HAP-1 (cell line): ENCODE measurements at regions not wholly inside any gene's neighbourhood (a gene's known extent, or its start where the extent isn't known, plus 50 kb on each side); places are given as distances from the start of the nearest gene placed in this dataset.

Experiments
- DNase-seq, 2 experiments: peaks; one replicate each; pipeline ENCODE4 v3.0.0-alpha.2; 2016 to 2020; ENCODE audit warnings: low spot score in 2 of 2
- H3K27me3 ChIP-seq: fragments of 250-450 bp; sonication (Bioruptor Pico); 2 replicates; pipeline ENCODE4 v1.5.1; 2020; ENCODE audit warnings: low read depth, mild to moderate bottlenecking, moderate library complexity
- H3K36me3 ChIP-seq: fragments of 250-450 bp; sonication (Bioruptor Pico); replicated peaks from 2 replicates; pipeline ENCODE4 v1.5.1; 2020; ENCODE audit warnings: mild to moderate bottlenecking
- H3K4me1 ChIP-seq: fragments of 250-450 bp; sonication (Bioruptor Pico); 2 replicates; pipeline ENCODE4 v1.5.1; 2020; ENCODE audit warnings: mild to moderate bottlenecking
- H3K4me3 ChIP-seq: fragments of 250-450 bp; sonication (Bioruptor Pico); 2 replicates; pipeline ENCODE4 v1.5.1; 2020; ENCODE audit warnings: mild to moderate bottlenecking, moderate library complexity
- H3K9me3 ChIP-seq: fragments of 250-450 bp; sonication (Bioruptor Pico); 2 replicates; pipeline ENCODE4 v1.5.1; 2020; ENCODE audit warnings: mild to moderate bottlenecking, moderate library complexity
- in situ Hi-C: fragments of 300-500 bp; cut with MboI; formaldehyde crosslinking; loops from 3 replicates; pipeline ENCODE4 v1.14.3; 2020; ENCODE audit warnings: low sequenced_read_pairs, inconsistent platforms, mixed read lengths

- no peaks in the 10 kb centered on the region for H3K27me3 ChIP-seq
- DNase-seq, result no peak
- no peak overlapping the region for H3K4me3 ChIP-seq
- in situ Hi-C loops, result no loop called here
- no peaks in the 10 kb centered on the region for H3K4me1 ChIP-seq
- H3K36me3 ChIP-seq, result no peaks in the 10 kb centered on the region
- no peaks in the 10 kb centered on the region for H3K9me3 ChIP-seq
Observed at GRCh38 chr4:111664308-111664945, 480.8 kb upstream of the FAM241A start.

GRCh38 chr4:111666826-111667360 lies 478.4 kb upstream of the FAM241A start:
- peaks cover 7% of the 10 kb centered on the region for H3K4me1 ChIP-seq
- no peaks in the 10 kb centered on the region for H3K36me3 ChIP-seq
- no peak overlapping the region for H3K4me3 ChIP-seq
- no peak for DNase-seq
- in situ Hi-C loops, result no loop called here
- H3K27me3 ChIP-seq, result no peaks in the 10 kb centered on the region
- no peaks in the 10 kb centered on the region for H3K9me3 ChIP-seq

GRCh38 chr4:111671756-111672155 lies 473.5 kb upstream of the FAM241A start:
- no peaks in the 10 kb centered on the region for H3K27me3 ChIP-seq
- DNase-seq, result peak; percentile 24 to 87
- H3K4me1 ChIP-seq, result peaks cover 10% of the 10 kb centered on the region
- H3K4me3 ChIP-seq, result no peak overlapping the region
- H3K36me3 ChIP-seq, result no peaks in the 10 kb centered on the region
- in situ Hi-C loops, result no loop called here
- H3K9me3 ChIP-seq, result no peaks in the 10 kb centered on the region

- Histone ChIP-seq H3K36me3 (no peaks in the 10 kb centered on the region), H3K9me3 (no peaks in the 10 kb centered on the region), H3K4me3 (no peak overlapping the region), H3K27me3 (no peaks in the 10 kb centered on the region), H3K4me1 (peaks cover 14% of the 10 kb centered on the region)
- no peak for DNase-seq
- in situ Hi-C loops, result no loop called here
Observed at GRCh38 chr4:111675746-111676145, 469.5 kb upstream of the FAM241A start.

GRCh38 chr4:111676533-111676932 lies 468.7 kb upstream of the FAM241A start:
- no peak for DNase-seq

GRCh38 chr4:111678479-111678878 lies 466.8 kb upstream of the FAM241A start:
- H3K4me3 ChIP-seq, result no peak overlapping the region
- in situ Hi-C loops, result no loop called here
- H3K4me1 ChIP-seq, result peaks cover 4% of the 10 kb centered on the region; the same call in 1 of the 2 replicates
- H3K27me3 ChIP-seq, result no peaks in the 10 kb centered on the region
- no peaks in the 10 kb centered on the region for H3K9me3 ChIP-seq
- no peaks in the 10 kb centered on the region for H3K36me3 ChIP-seq
- no peak for DNase-seq

More at GRCh38 chr4:111676533-111676932, 468.7 kb upstream of the FAM241A start:
- Histone ChIP-seq H3K27me3 (no peaks in the 10 kb centered on the region), H3K36me3 (no peaks in the 10 kb centered on the region), H3K9me3 (no peaks in the 10 kb centered on the region), H3K4me1 (peaks cover 10% of the 10 kb centered on the region), H3K4me3 (no peak overlapping the region)
- in situ Hi-C loops, result no loop called here

GRCh38 chr4:111678908-111679307 lies 466.3 kb upstream of the FAM241A start:
- Histone ChIP-seq H3K36me3 (no peaks in the 10 kb centered on the region), H3K9me3 (no peaks in the 10 kb centered on the region), H3K4me3 (no peak overlapping the region), H3K27me3 (no peaks in the 10 kb centered on the region), H3K4me1 (peaks cover 4% of the 10 kb centered on the region; the same call in 1 of the 2 replicates)
- no peak for DNase-seq
- in situ Hi-C loops, result no loop called here

GRCh38 chr4:111681270-111681669 lies 464.0 kb upstream of the FAM241A start:
- no peaks in the 10 kb centered on the region for H3K9me3 ChIP-seq
- H3K36me3 ChIP-seq, result no peaks in the 10 kb centered on the region
- no peaks in the 10 kb centered on the region for H3K27me3 ChIP-seq
- DNase-seq, result no peak
- in situ Hi-C loops, result no loop called here
- H3K4me1 ChIP-seq, result peaks cover 4% of the 10 kb centered on the region; the same call in 1 of the 2 replicates
- no peak overlapping the region for H3K4me3 ChIP-seq

- no peak overlapping the region for H3K4me3 ChIP-seq
- no peaks in the 10 kb centered on the region for H3K27me3 ChIP-seq
- H3K9me3 ChIP-seq, result no peaks in the 10 kb centered on the region
- no peaks in the 10 kb centered on the region for H3K36me3 ChIP-seq
- DNase-seq, result no peak
- in situ Hi-C loops, result no loop called here
- peaks cover 4% of the 10 kb centered on the region; the same call in 1 of the 2 replicates for H3K4me1 ChIP-seq
Observed at GRCh38 chr4:111681751-111682150, 463.5 kb upstream of the FAM241A start.

GRCh38 chr4:111685205-111685604 lies 460.0 kb upstream of the FAM241A start:
- DNase-seq, result no peak
- Histone ChIP-seq H3K9me3 (no peaks in the 10 kb centered on the region), H3K4me1 (no peaks in the 10 kb centered on the region), H3K36me3 (no peaks in the 10 kb centered on the region), H3K4me3 (no peak overlapping the region), H3K27me3 (no peaks in the 10 kb centered on the region)
- in situ Hi-C loops, result no loop called here

- no peaks in the 10 kb centered on the region for H3K27me3 ChIP-seq
- DNase-seq, result no peak
- H3K9me3 ChIP-seq, result no peaks in the 10 kb centered on the region
- H3K4me3 ChIP-seq, result no peak overlapping the region
- no peaks in the 10 kb centered on the region for H3K4me1 ChIP-seq
- in situ Hi-C loops, result no loop called here
- H3K36me3 ChIP-seq, result no peaks in the 10 kb centered on the region
Observed at GRCh38 chr4:111689214-111689613, 456.0 kb upstream of the FAM241A start.

GRCh38 chr4:111689731-111690130 lies 455.5 kb upstream of the FAM241A start:
- no peaks in the 10 kb centered on the region for H3K4me1 ChIP-seq
- DNase-seq, result no peak
- no peaks in the 10 kb centered on the region for H3K9me3 ChIP-seq
- in situ Hi-C loops, result no loop called here
- no peak overlapping the region for H3K4me3 ChIP-seq
- no peaks in the 10 kb centered on the region for H3K27me3 ChIP-seq
- H3K36me3 ChIP-seq, result no peaks in the 10 kb centered on the region

- no peak for DNase-seq
- in situ Hi-C loops, result no loop called here
- no peaks in the 10 kb centered on the region for H3K27me3 ChIP-seq
- H3K9me3 ChIP-seq, result no peaks in the 10 kb centered on the region
- H3K4me1 ChIP-seq, result no peaks in the 10 kb centered on the region
- no peak overlapping the region for H3K4me3 ChIP-seq
- no peaks in the 10 kb centered on the region for H3K36me3 ChIP-seq
Observed at GRCh38 chr4:111693758-111694157, 451.5 kb upstream of the FAM241A start.

- no peak for DNase-seq
- in situ Hi-C loops, result no loop called here
- no peaks in the 10 kb centered on the region for H3K9me3 ChIP-seq
- H3K36me3 ChIP-seq, result no peaks in the 10 kb centered on the region
- no peak overlapping the region for H3K4me3 ChIP-seq
- H3K4me1 ChIP-seq, result no peaks in the 10 kb centered on the region
- H3K27me3 ChIP-seq, result no peaks in the 10 kb centered on the region
Observed at GRCh38 chr4:111695677-111696076, 449.6 kb upstream of the FAM241A start.

- no peaks in the 10 kb centered on the region for H3K4me1 ChIP-seq
- in situ Hi-C loops, result no loop called here
Observed at GRCh38 chr4:111696505-111696904, 448.7 kb upstream of the FAM241A start.

More at GRCh38 chr4:111696505-111696904, 448.7 kb upstream of the FAM241A start:
- Histone ChIP-seq H3K4me3 (no peak overlapping the region), H3K27me3 (no peaks in the 10 kb centered on the region), H3K9me3 (no peaks in the 10 kb centered on the region), H3K36me3 (no peaks in the 10 kb centered on the region)
- DNase-seq, result no peak
